Muscle layer of duodenum (tissue), 2 donors: ENCODE measurements at regions not wholly inside any gene's neighbourhood (a gene's known extent, or its start where the extent isn't known, plus 50 kb on each side); places are given as distances from the start of the nearest gene placed in this dataset.

Source experiments
- H3K27ac ChIP-seq: one replicate; pipeline ENCODE4 v1.7.0; 2013; ENCODE audit warnings: mild to moderate bottlenecking, low read length
- H3K27me3 ChIP-seq: one replicate; pipeline ENCODE4 v1.7.0; 2013; ENCODE audit warnings: low read depth, mild to moderate bottlenecking, control low read depth, low read length
- H3K36me3 ChIP-seq, 2 donors: one replicate each; pipeline ENCODE4 v1.7.0; 2013; ENCODE audit warnings: low read length in 2 of 2, control low read depth in 1 of 2, mild to moderate bottlenecking in 1 of 2; ENCODE audit not compliant: insufficient read depth in 2 of 2, control insufficient read depth in 1 of 2
- H3K4me1 ChIP-seq, 2 donors: one replicate each; pipeline ENCODE4 v1.7.0; 2013; ENCODE audit warnings: low read length in 2 of 2, mild to moderate bottlenecking in 2 of 2, control low read depth in 1 of 2, moderate library complexity in 1 of 2; ENCODE audit not compliant: insufficient read depth in 2 of 2, control insufficient read depth in 1 of 2
- H3K4me3 ChIP-seq, 2 donors: one replicate each; pipeline ENCODE4 v1.7.0; 2013; ENCODE audit warnings: low read length in 2 of 2, low read depth in 1 of 2, mild to moderate bottlenecking in 1 of 2
- H3K9me3 ChIP-seq, 2 donors: one replicate each; pipeline ENCODE4 v1.7.0; 2013; ENCODE audit warnings: low read length in 2 of 2, control low read depth in 1 of 2, mild to moderate bottlenecking in 1 of 2; ENCODE audit not compliant: control insufficient read depth in 1 of 2
- donor health status: healthy.

DNA sequence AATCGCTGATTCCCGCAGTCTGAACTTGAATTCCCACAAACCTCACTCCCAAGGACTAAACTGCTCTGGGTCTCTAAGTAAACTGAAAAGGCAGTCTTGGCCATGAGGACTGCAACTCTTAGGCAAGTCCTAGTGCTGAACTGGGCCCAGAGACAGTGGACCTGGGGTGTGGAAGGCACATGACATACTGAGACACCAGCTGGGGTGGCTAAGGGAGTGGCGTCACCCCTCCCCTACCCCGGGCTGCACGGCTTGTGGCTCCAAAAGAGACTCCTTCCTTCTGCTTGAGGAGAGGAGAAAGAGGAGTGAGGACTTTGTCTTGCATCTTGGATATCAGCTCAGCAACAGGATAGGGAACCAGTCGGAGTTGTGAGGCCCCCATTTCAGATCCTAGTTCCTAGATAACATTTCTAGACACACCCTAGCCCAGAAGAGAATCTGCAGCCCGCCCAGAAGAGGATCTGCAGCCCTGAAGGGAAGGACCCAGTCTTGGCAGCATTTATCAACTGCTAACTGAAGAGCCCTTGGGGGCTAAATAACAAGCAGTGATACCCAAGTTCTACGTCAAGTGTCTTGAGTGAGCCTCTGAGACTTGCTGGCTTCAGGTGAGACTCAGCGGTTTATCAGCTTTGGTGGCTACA is 110.7 kb upstream of the C3orf80 start:
- H3K4me1 ChIP-seq, result no peaks in the 10 kb centered on the region
- no peaks in the 10 kb centered on the region for H3K27me3 ChIP-seq
- no peaks in the 10 kb centered on the region for H3K36me3 ChIP-seq
- H3K27ac ChIP-seq, result no peak overlapping the region
- peaks cover 0 to 2% of the 10 kb centered on the region in 2 donors for H3K9me3 ChIP-seq
- H3K4me3 ChIP-seq, result no peak overlapping the region

GRCh38 chr3:160115387-160115786 is 109.8 kb upstream of the C3orf80 start:
- Histone ChIP-seq H3K4me3 (no peak overlapping the region), H3K36me3 (no peaks in the 10 kb centered on the region), H3K9me3 (peaks cover 0 to 2% of the 10 kb centered on the region in 2 donors), H3K4me1 (no peaks in the 10 kb centered on the region), H3K27me3 (no peaks in the 10 kb centered on the region), H3K27ac (no peak overlapping the region)

DNA sequence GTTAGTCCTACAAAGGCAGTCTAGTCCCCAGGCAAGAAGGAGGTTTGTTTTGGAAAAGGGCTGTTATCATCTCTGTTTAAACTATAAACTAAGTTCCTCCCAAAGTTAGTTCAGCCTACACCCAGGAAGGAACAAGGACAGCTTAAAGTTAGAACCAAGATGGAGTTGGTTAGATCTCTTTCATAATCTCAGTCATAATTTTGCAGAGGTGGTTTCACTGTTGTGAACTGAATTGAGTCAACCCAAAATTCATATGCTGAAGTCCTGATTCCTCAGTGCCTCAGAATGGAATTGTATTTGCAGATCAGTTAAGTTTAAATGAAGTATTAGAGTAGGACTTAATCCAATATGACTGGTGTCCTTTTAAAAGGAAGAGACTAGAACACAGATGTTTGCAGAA is 101.0 kb upstream of the C3orf80 start:
- H3K36me3 ChIP-seq, result no peaks in the 10 kb centered on the region
- H3K4me3 ChIP-seq, result no peak overlapping the region
- H3K9me3 ChIP-seq, result no peaks in the 10 kb centered on the region
- H3K27ac ChIP-seq, result no peak overlapping the region
- no peaks in the 10 kb centered on the region for H3K27me3 ChIP-seq
- no peaks in the 10 kb centered on the region for H3K4me1 ChIP-seq

DNA sequence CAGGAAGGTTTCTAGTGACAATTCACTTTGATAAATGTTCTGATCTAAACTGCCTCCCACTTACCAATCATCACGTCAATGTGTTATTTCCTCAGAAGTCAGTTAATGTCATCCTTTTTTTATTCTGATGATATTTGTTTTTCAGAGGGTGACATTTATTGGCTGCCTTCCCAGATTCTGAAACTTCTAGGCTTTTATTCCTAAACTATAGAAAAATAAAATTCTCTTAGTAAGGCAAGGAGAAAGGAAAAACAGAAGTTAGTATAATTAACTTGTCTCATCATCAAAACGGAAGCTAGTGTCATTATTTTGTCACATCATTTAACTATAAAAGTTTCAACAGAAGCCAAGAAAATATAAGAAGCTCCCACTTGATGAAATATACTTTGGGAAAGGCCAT is 100.0 kb upstream of the C3orf80 start:
- no peak overlapping the region for H3K27ac ChIP-seq
- H3K9me3 ChIP-seq, result no peaks in the 10 kb centered on the region
- H3K4me1 ChIP-seq, result no peaks in the 10 kb centered on the region
- H3K36me3 ChIP-seq, result no peaks in the 10 kb centered on the region
- H3K4me3 ChIP-seq, result no peak overlapping the region
- H3K27me3 ChIP-seq, result no peaks in the 10 kb centered on the region

DNA sequence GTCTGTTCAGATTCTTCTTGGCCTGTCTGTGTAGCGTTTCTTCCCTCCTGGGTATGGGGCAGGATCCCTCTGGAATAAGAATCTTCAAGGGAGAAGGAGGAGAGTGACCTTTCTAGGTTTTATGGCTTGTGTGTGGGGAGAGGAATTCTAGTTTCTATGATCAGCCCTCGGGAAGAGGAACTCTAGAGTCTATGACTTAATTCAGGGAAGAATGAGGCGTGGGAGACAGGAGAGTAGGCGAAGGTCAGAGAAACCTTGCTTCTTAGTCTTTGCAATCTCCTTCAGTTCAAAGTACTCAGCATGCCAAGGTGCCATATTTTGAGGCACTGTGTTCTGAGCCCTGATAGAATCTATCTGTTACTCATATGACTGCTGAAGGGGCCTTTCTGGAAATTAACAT is 99.2 kb upstream of the C3orf80 start:
- Histone ChIP-seq H3K36me3 (no peaks in the 10 kb centered on the region), H3K4me1 (no peaks in the 10 kb centered on the region), H3K27me3 (no peaks in the 10 kb centered on the region), H3K4me3 (no peak overlapping the region), H3K27ac (no peak overlapping the region), H3K9me3 (no peaks in the 10 kb centered on the region)

GRCh38 chr3:160126761-160127160 is 98.5 kb upstream of the C3orf80 start:
- Histone ChIP-seq H3K27ac (no peak overlapping the region), H3K27me3 (no peaks in the 10 kb centered on the region), H3K4me3 (no peak overlapping the region), H3K36me3 (no peaks in the 10 kb centered on the region), H3K9me3 (no peaks in the 10 kb centered on the region), H3K4me1 (no peaks in the 10 kb centered on the region)

DNA sequence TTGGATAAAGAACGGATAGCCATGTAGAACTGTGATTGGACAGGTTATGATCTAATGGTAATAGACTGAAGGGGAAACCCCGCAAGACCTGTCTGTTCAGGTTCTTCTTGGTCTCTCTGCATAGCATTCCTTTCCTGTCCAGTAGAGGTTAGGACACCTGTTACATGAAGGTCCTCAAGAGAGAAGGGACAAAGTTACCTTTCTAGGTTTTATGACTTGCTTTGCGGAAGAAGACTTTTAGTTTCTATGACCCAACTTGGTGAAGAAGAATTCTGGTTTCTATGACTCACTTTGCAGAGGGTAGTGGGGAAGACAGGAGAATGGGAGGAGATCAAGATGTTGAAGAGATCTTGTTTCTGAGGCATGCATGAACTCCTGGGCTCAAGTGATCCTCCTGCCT is 97.9 kb upstream of the C3orf80 start:
- Histone ChIP-seq H3K27me3 (no peaks in the 10 kb centered on the region), H3K27ac (no peak overlapping the region), H3K4me1 (no peaks in the 10 kb centered on the region), H3K36me3 (no peaks in the 10 kb centered on the region), H3K4me3 (no peak overlapping the region), H3K9me3 (no peaks in the 10 kb centered on the region)

- Histone ChIP-seq H3K4me3 (no peak overlapping the region), H3K36me3 (no peaks in the 10 kb centered on the region), H3K27me3 (no peaks in the 10 kb centered on the region), H3K9me3 (no peaks in the 10 kb centered on the region), H3K27ac (no peak overlapping the region), H3K4me1 (no peaks in the 10 kb centered on the region)
Measured at GRCh38 chr3:160128056-160128455, 97.2 kb upstream of the C3orf80 start.

DNA sequence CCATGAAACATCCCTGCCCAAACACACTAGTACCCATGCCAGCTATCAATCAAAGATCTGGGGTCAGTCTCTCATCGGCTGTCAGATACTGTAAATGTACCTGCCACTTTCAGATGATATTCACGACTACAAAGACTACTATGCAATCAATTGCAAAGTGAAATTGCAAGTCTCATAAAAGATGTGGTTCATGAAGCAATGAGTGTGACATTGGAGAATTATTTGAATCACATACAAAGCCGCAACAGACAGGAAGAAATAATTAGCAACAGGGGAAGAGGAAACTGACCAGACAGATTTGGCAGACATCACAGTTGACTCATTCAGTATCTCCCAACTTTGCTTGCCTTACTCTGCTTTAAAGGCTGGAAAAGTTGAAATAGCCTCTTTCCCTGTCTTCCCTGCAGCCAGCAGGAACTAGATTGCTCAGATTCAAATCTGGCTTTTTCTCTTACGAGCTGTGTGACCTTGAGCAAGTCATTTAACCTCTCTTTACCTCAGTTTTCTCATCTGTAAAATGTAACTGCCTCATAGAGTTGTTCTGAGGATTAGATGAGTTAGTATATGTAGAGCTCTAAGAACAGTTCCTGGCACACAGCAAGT is 95.7 kb upstream of the C3orf80 start:
- Histone ChIP-seq H3K9me3 (no peaks in the 10 kb centered on the region), H3K27ac (no peak overlapping the region), H3K4me1 (no peaks in the 10 kb centered on the region), H3K27me3 (no peaks in the 10 kb centered on the region), H3K4me3 (no peak overlapping the region), H3K36me3 (no peaks in the 10 kb centered on the region)

DNA sequence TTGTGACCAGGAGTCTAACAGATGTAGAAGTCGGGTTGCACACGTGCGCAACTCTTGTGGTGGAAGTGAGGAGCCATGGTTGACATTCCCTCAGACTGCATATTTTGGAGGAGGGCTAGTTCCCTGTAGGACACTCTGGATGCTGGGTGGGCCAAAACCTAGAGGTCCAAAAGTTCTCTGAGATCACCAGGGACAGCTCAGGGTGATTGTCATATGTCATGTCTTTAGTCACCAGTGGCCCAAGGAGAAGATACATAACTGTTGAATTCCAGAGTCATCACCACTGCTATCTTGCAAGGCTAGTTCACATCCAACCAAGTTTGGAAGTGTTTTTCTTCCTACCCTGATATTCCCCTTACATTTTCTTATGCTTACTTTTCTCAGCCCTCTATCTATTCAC is 95.2 kb upstream of the C3orf80 start:
- Histone ChIP-seq H3K4me3 (no peak overlapping the region), H3K4me1 (no peaks in the 10 kb centered on the region), H3K27me3 (no peaks in the 10 kb centered on the region), H3K9me3 (no peaks in the 10 kb centered on the region), H3K36me3 (no peaks in the 10 kb centered on the region), H3K27ac (no peak overlapping the region)

DNA sequence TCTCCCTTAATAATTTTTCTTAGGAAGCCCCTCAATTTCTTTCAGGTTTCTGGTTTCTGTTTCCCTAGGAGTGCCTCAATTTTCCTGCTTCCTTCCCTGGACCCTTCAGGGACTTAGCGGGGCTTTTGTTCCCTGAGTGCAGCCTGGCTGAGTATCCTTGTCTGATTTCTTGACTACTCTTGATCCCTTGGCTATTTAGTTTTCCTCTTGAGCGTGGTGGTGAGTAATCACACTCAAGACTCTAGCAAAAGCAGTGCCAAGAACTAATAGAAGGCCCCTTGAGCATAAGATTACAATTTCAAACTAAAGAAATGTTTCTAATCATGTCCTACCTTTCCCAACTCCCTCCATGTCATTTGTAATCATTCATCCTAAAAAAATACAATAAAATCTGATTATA is 94.3 kb upstream of the C3orf80 start:
- no peaks in the 10 kb centered on the region for H3K9me3 ChIP-seq
- H3K27me3 ChIP-seq, result no peaks in the 10 kb centered on the region
- H3K27ac ChIP-seq, result no peak overlapping the region
- H3K4me1 ChIP-seq, result no peaks in the 10 kb centered on the region
- no peak overlapping the region for H3K4me3 ChIP-seq
- no peaks in the 10 kb centered on the region for H3K36me3 ChIP-seq

GRCh38 chr3:160132226-160132625 is 93.0 kb upstream of the C3orf80 start:
- H3K9me3 ChIP-seq, result no peaks in the 10 kb centered on the region
- H3K27me3 ChIP-seq, result no peaks in the 10 kb centered on the region
- no peaks in the 10 kb centered on the region for H3K4me1 ChIP-seq

More at GRCh38 chr3:160132226-160132625, 93.0 kb upstream of the C3orf80 start:
- Histone ChIP-seq H3K27ac (no peak overlapping the region), H3K4me3 (no peak overlapping the region), H3K36me3 (no peaks in the 10 kb centered on the region)
